Calu3 (cell line): ENCODE measurements at regions not wholly inside any gene's neighbourhood (a gene's known extent, or its start where the extent isn't known, plus 50 kb on each side); places are given as distances from the start of the nearest gene placed in this dataset.

Source experiments
- BruUV-seq: library from RNA; stranded (reverse); fragments of 400-500 nt; replicated peaks from 2 replicates; lab custom pipeline; 2021; lab: Mats Ljungman, UMichigan
- CTCF ChIA-PET: fragments of 300-600 bp; sonication (Branson Sonifier 250); formaldehyde crosslinking; loops from one replicate; lab custom pipeline; 2022; ENCODE audit warnings: antibody characterized with exemption; lab: Charles Lee
- DNase-seq: peaks from one replicate; pipeline ENCODE4 v3.0.0; 2022
- H3K27ac Mint-ChIP-seq: one replicate; pipeline ENCODE4 v1.8.0; 2022; ENCODE audit warnings: mixed read lengths; ENCODE audit not compliant: unreplicated experiment
- H3K27me3 Mint-ChIP-seq: one replicate; pipeline ENCODE4 v1.8.0; 2022; ENCODE audit warnings: mixed read lengths; ENCODE audit not compliant: unreplicated experiment
- H3K36me3 Mint-ChIP-seq: one replicate; pipeline ENCODE4 v1.8.0; 2022; ENCODE audit warnings: mild to moderate bottlenecking, moderate library complexity, mixed read lengths; ENCODE audit not compliant: insufficient read depth, unreplicated experiment
- H3K4me1 Mint-ChIP-seq: one replicate; pipeline ENCODE4 v1.8.0; 2022; ENCODE audit warnings: mild to moderate bottlenecking, low read depth, mixed read lengths; ENCODE audit not compliant: unreplicated experiment
- H3K4me3 Mint-ChIP-seq: one replicate; pipeline ENCODE4 v1.8.0; 2022; ENCODE audit warnings: mild to moderate bottlenecking, low read depth, moderate library complexity, mixed read lengths; ENCODE audit not compliant: unreplicated experiment
- H3K9me3 Mint-ChIP-seq: one replicate; pipeline ENCODE4 v1.8.0; 2022; ENCODE audit warnings: low read depth, mixed read lengths; ENCODE audit not compliant: unreplicated experiment
- CTCF ChIP-seq: fragments of 200-600 bp; IDR thresholded peaks from one replicate; pipeline ENCODE4 v1.8.0; 2022; ENCODE audit warnings: antibody characterized with exemption; ENCODE audit not compliant: unreplicated experiment
- intact Hi-C: fragments of 100-400 bp; cut with micrococcal nuclease; formaldehyde crosslinking; loops from one replicate; pipeline ENCODE4 v1.10.0; 2022; ENCODE audit not compliant: unreplicated experiment

- BruUV-seq = no TSS peak
- peaks cover 55% of the 10 kb centered on the region for H3K4me1 Mint-ChIP-seq
- no peak for DNase-seq
- TF ChIP-seq CTCF = no peak
- H3K36me3 Mint-ChIP-seq = peaks cover 6% of the 10 kb centered on the region
- intact Hi-C loops = no loop called here
- H3K27ac Mint-ChIP-seq = no peak overlapping the region
- no peak overlapping the region for H3K4me3 Mint-ChIP-seq
- CTCF ChIA-PET = no interaction called here
- H3K27me3 Mint-ChIP-seq = no peaks in the 10 kb centered on the region
- peaks cover 12% of the 10 kb centered on the region for H3K9me3 Mint-ChIP-seq
Measured at GRCh38 chr1:234709473-234710228, 99.7 kb upstream of the IRF2BP2 start.

- no peaks in the 10 kb centered on the region for H3K27me3 Mint-ChIP-seq
- intact Hi-C loops = no loop called here
- H3K4me3 Mint-ChIP-seq = no peak overlapping the region
- CTCF ChIA-PET = no interaction called here
- no TSS peak for BruUV-seq
- H3K4me1 Mint-ChIP-seq = peaks cover 63% of the 10 kb centered on the region
- TF ChIP-seq CTCF = no peak
- peaks cover 12% of the 10 kb centered on the region for H3K9me3 Mint-ChIP-seq
- no peak for DNase-seq
- H3K36me3 Mint-ChIP-seq = peaks cover 6% of the 10 kb centered on the region
- H3K27ac Mint-ChIP-seq = no peak overlapping the region
Measured at GRCh38 chr1:234708700-234709395, 98.9 kb upstream of the IRF2BP2 start.

- CTCF ChIA-PET = interaction anchor here (0.9 to 1.4 kb wide), 4 partner anchors 14 to 208 kb away, joined by 3 to 4 read pairs (median 4); no protein-coding TSS in a partner anchor
- DNase-seq = no peak
- BruUV-seq = no TSS peak
- no peaks in the 10 kb centered on the region for H3K27me3 Mint-ChIP-seq
- H3K9me3 Mint-ChIP-seq = peaks cover 12% of the 10 kb centered on the region
- intact Hi-C loops = no loop called here
- H3K4me1 Mint-ChIP-seq = peaks cover 60% of the 10 kb centered on the region
- TF ChIP-seq CTCF = no peak
- no peaks in the 10 kb centered on the region for H3K36me3 Mint-ChIP-seq
- no peak overlapping the region for H3K27ac Mint-ChIP-seq
- H3K4me3 Mint-ChIP-seq = no peak overlapping the region
Measured at GRCh38 chr1:234707641-234708040, 97.7 kb upstream of the IRF2BP2 start.

- BruUV-seq = no TSS peak
- CTCF ChIA-PET = interaction anchor here (0.6 to 1.4 kb wide), 5 partner anchors 15 to 208 kb away, joined by 3 to 6 read pairs (median 4); no protein-coding TSS in a partner anchor
- Mint-ChIP-seq H3K4me3 (no peak overlapping the region), H3K9me3 (peaks cover 12% of the 10 kb centered on the region), H3K27ac (no peak overlapping the region), H3K4me1 (peaks cover 59% of the 10 kb centered on the region), H3K36me3 (no peaks in the 10 kb centered on the region), H3K27me3 (no peaks in the 10 kb centered on the region)
- no peak for DNase-seq
- intact Hi-C loops = no loop called here
- no peak for TF ChIP-seq CTCF
Measured at GRCh38 chr1:234706931-234707330, 97.0 kb upstream of the IRF2BP2 start.
